NT2/D1 (cell line): ENCODE measurements at regions not wholly inside any gene's neighbourhood (a gene's known extent, or its start where the extent isn't known, plus 50 kb on each side); places are given as distances from the start of the nearest gene placed in this dataset.

ENCODE experiments used
- YY1 ChIP-seq: IDR thresholded peaks from 2 replicates; pipeline ENCODE4 v1.6.1; 2011; ENCODE audit not compliant: insufficient read length, insufficient read depth
- ZNF274 ChIP-seq: IDR thresholded peaks from 2 replicates; pipeline ENCODE4 v1.6.1; 2011; ENCODE audit warnings: mild to moderate bottlenecking, low read depth, low read length

DNA sequence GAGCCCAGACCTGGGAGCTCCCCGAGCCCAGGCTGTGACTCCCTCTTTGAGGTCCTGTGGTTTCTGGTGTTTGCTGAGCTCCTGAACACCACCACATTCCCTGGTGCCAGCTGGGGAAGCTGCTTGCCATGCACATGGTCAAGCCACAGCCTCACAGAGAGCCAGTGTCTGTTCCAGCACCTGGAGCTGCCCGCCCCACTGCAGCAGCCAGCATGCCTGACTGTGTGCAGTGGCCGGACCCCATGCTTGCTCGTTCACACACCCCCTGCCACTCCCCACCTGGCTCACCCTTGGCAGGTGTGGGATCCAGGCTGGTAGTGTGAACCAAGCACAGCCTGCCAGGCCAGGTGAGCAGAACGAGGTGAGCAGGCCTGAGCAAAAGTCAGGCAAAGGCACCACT is 95.6 kb upstream of the FAM9C start:
- TF ChIP-seq YY1, result no peak
- no peak for TF ChIP-seq ZNF274
